ENCODE measurements at regions not wholly inside any gene's neighbourhood (a gene's known extent, or its start where the extent isn't known, plus 50 kb on each side); places are given as distances from the start of the nearest gene placed in this dataset.

GRCh38 chr20:51079488-51079887 is 56.6 kb upstream of the KCNG1 start:
- DNase-seq (ENCODE audit: low read depth) = no peak
- H3K4me3 ChIP-seq (ENCODE audit: low read length) = no peak overlapping the region
- no peak for TF ChIP-seq CTCF (IDR thresholded peaks at IDR 0.05; ENCODE audit: insufficient read depth, low read depth, low read length, missing control alignments)

- H3K4me3 ChIP-seq (ENCODE audit: low read length) = no peak overlapping the region
- no peak for TF ChIP-seq CTCF (IDR thresholded peaks at IDR 0.05; ENCODE audit: insufficient read depth, low read depth, low read length, missing control alignments)
- peak; percentile 41 for DNase-seq (ENCODE audit: low read depth)
Observed at GRCh38 chr20:51077686-51078060, 54.8 kb upstream of the KCNG1 start.

- no peak for DNase-seq (ENCODE audit: low read depth)
- peak; percentile 9 for TF ChIP-seq CTCF (IDR thresholded peaks at IDR 0.05; ENCODE audit: insufficient read depth, low read depth, low read length, missing control alignments)
- H3K4me3 ChIP-seq (ENCODE audit: low read length) = no peak overlapping the region
Observed at GRCh38 chr20:51076786-51077685, 54.1 kb upstream of the KCNG1 start.

GRCh38 chr20:51074062-51074461 is 51.2 kb upstream of the KCNG1 start:
- no peak overlapping the region for H3K4me3 ChIP-seq (ENCODE audit: low read length)
- TF ChIP-seq CTCF (IDR thresholded peaks at IDR 0.05; ENCODE audit: insufficient read depth, low read depth, low read length, missing control alignments) = no peak
- DNase-seq (ENCODE audit: low read depth) = no peak

All from epithelial cell of esophagus (primary cell).